Hematopoietic multipotent progenitor cell (in vitro differentiated cells): ENCODE measurements at regions not wholly inside any gene's neighbourhood (a gene's known extent, or its start where the extent isn't known, plus 50 kb on each side); places are given as distances from the start of the nearest gene placed in this dataset.

Source experiments
- DNase-seq, 3 donors: peaks; one replicate each; pipeline ENCODE4 v3.0.0-alpha.2; 2011 to 2015; ENCODE audit warnings: low read depth in 2 of 3, low spot score in 2 of 3

DNA sequence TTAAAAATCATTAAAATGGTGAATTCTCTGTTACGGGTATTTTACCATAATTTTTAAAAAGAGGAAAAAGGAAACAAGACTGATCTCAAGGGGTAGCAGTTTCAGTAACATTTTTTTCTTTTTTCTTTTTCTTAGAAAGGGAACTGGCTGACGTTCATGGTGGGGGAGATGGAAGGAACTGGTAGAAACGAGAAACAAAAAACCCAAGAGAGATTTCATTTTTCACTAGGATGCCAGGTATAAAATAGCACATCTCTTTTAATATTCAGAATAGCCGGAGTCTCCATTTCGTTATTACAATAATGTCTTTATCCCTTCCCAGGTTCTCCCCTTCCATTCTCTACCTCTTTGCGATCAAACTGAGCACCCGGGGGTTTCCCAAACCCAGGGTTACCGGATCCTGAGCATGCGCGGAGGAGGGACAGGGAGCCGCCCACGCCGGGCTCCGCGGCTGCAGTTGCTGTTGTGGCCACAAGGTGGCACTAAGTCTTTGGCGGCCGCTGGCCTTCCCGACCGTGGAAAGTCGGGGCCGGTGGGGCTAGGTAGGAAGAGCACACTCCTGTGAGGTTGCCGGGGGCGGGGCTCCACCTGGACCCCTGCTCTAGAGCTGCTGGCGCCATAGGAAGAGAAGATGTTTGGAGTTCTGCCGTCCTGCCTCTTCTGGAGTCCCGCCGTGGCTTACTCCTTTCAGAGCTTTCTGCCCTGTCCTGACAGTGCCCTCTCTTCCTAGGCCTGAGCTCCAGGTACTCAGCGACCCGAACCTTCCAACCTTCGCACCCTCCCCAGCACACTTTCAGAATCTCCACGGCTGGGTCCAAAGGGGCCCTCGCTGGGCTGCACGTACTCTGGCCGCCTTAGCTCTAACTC lies 146.8 kb downstream of the SH3BGRL2 start:
- DNase-seq = peak; percentile 73 to 86 (median 80)

- no peak for DNase-seq
These were observed 144.9 kb downstream of the SH3BGRL2 start for GRCh38 chr6:79776076-79776475.

- DNase-seq = no peak
These were observed 144.1 kb downstream of the SH3BGRL2 start for GRCh38 chr6:79775222-79775621.

- DNase-seq = no peak
These were observed 133.6 kb downstream of the SH3BGRL2 start for GRCh38 chr6:79764747-79765146.

GRCh38 chr6:79763301-79763700 lies 132.2 kb downstream of the SH3BGRL2 start:
- DNase-seq = no peak

DNA sequence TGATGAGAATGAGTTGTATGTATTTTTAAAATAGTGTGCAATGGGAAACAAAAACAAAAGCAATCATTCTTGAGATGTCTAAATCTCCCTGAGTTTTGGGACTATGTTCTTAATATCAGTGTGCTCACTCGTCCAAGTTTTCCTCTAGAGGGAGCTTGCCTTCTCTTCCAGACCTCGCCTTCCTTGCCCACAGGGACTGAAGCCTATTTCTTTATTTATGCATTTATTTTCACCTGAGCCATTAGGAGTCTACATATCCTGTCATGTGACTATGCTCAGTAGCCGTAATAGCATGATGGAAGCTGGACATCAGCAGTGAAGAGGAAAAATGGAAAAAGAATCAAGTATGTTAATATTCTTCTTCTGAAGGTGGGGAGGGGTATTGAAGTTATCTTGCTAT lies 131.2 kb downstream of the SH3BGRL2 start:
- no peak for DNase-seq

DNA sequence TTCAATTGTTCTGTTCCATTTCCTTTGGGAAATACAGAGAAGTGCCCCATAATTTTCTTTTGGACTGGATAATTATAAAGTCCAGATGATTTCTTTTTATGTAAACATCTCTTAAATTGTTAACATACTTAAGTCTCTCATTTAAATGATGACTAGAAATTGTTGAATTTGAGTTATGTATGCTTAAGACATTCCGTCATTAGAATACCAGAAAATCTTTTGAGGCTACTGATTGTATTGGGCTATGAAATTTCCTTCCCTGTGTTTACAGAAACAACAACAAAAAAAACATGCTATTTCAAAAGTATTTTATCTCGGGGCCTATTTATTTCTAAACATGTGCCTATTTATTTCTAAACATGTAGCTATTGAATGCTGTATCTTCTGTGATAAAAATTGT lies 125.4 kb downstream of the SH3BGRL2 start:
- DNase-seq = no peak

DNA sequence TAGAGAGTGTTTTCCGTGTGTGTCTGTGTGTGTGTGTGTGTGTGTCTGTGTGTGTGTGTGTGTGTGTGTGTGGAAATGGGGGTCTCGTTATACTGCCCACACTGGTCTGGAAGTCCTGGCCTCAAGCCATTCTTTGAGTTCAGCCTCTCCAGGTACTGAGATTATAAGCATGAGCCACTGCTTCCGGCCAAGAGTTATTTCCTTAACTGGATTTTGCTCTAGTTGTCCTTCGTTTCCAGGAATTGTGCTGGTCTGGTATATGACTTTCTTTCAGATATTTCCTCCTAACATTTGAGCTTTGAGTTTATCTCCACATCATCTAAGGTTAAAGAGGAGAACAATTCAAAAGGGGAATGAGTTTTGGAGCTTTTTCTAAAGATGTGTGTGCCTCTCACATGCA lies 124.8 kb downstream of the SH3BGRL2 start:
- no peak for DNase-seq
